A673 (cell line): ENCODE measurements at regions not wholly inside any gene's neighbourhood (a gene's known extent, or its start where the extent isn't known, plus 50 kb on each side); places are given as distances from the start of the nearest gene placed in this dataset.
"Not testable (repeated sequence)": the region's sequence is repeated elsewhere in the genome, so short reads cannot be mapped to it uniquely, and the experiment has no call there.

Experiments
- BruUV-seq: library from RNA; stranded (reverse); fragments of 400-500 nt; replicated peaks from 2 replicates; lab custom pipeline; 2021; lab: Mats Ljungman, UMichigan
- CTCF ChIA-PET: fragments of 300-600 bp; sonication (Branson Sonifier 250); formaldehyde crosslinking; loops from one replicate; lab custom pipeline; 2022; ENCODE audit warnings: antibody characterized with exemption; lab: Charles Lee
- POLR2A ChIA-PET: fragments of 300-600 bp; sonication (Branson Sonifier 250); formaldehyde crosslinking; loops from one replicate; lab custom pipeline; 2022; ENCODE audit warnings: antibody characterized with exemption; ENCODE audit not compliant: low non-redundant PET; lab: Charles Lee
- DNase-seq: peaks from one replicate; pipeline ENCODE4 v3.0.0-alpha.2; 2015; ENCODE audit warnings: low spot score
- H3K27ac ChIP-seq: fragments of 200-600 bp; sonication (generic); 2 replicates; pipeline ENCODE4 v1.5.1; 2016; ENCODE audit warnings: mixed run types, low read depth, mild to moderate bottlenecking, mixed read lengths, antibody characterized with exemption, low read length; ENCODE audit not compliant: poor library complexity, severe bottlenecking
- H3K27me3 ChIP-seq: fragments of 200-600 bp; sonication (generic); replicated peaks from 2 replicates; pipeline ENCODE4 v1.6.1; 2017; ENCODE audit warnings: mixed run types, low read depth, mild to moderate bottlenecking, mixed read lengths, antibody characterized with exemption, low read length; ENCODE audit not compliant: insufficient read depth, poor library complexity
- H3K36me3 ChIP-seq: fragments of 200-600 bp; sonication (generic); 2 replicates; pipeline ENCODE4 v1.6.1; 2016; ENCODE audit warnings: mixed run types, mild to moderate bottlenecking, mixed read lengths, antibody characterized with exemption, low read length; ENCODE audit not compliant: insufficient read depth, poor library complexity, severe bottlenecking
- H3K4me1 ChIP-seq: fragments of 200-600 bp; sonication (generic); 2 replicates; pipeline ENCODE4 v1.6.1; 2017; ENCODE audit warnings: mixed run types, mild to moderate bottlenecking, mixed read lengths, antibody characterized with exemption, low read length; ENCODE audit not compliant: insufficient read depth, poor library complexity, severe bottlenecking
- H3K4me3 ChIP-seq: fragments of 200-600 bp; sonication (generic); 2 replicates; pipeline ENCODE4 v1.5.1; 2016; ENCODE audit warnings: low read depth, mixed run types, mild to moderate bottlenecking, mixed read lengths, low read length; ENCODE audit not compliant: poor library complexity, severe bottlenecking
- H3K9me3 ChIP-seq: fragments of 200-600 bp; sonication (generic); 2 replicates; pipeline ENCODE4 v1.6.1; 2016; ENCODE audit warnings: mixed run types, low read depth, mild to moderate bottlenecking, mixed read lengths, antibody characterized with exemption, low read length; ENCODE audit not compliant: poor library complexity, severe bottlenecking
- CTCF ChIP-seq: fragments of 300-800, 200-600 bp; sonication (generic); conservative IDR thresholded peaks from 2 replicates; pipeline ENCODE4 v1.5.1; 2017; ENCODE audit warnings: low read depth, mild to moderate bottlenecking, antibody characterized with exemption, low read length, moderate library complexity, mixed read lengths
- EZH2 ChIP-seq: fragments of 200-600 bp; sonication (generic); IDR thresholded peaks from 2 replicates; pipeline ENCODE4 v1.6.1; 2017; ENCODE audit warnings: borderline replicate concordance, low read depth, mild to moderate bottlenecking, mixed read lengths, antibody characterized with exemption, low read length; ENCODE audit not compliant: poor library complexity, severe bottlenecking
- intact Hi-C: fragments of 100-400 bp; cut with micrococcal nuclease; formaldehyde crosslinking; loops from one replicate; pipeline ENCODE4 v1.10.0; 2022; ENCODE audit not compliant: unreplicated experiment

GRCh38 chr2:210862283-210863065 lies 306.1 kb downstream of the CPS1 start:
- CTCF ChIA-PET: interaction anchor here (0.6 kb wide), 1 partner anchor 360 kb away, joined by 3 read pairs; no protein-coding TSS in a partner anchor

GRCh38 chr2:210863283-210863682 lies 306.9 kb downstream of the CPS1 start:
- Histone ChIP-seq H3K27me3 (no peaks in the 10 kb centered on the region), H3K9me3 (no peaks in the 10 kb centered on the region), H3K36me3 (no peaks in the 10 kb centered on the region), H3K4me3 (no peak overlapping the region), H3K27ac (no peak overlapping the region), H3K4me1 (no peaks in the 10 kb centered on the region)
- BruUV-seq: no TSS peak
- intact Hi-C loops: loop anchor here (5.0 kb wide), 1 partner anchor 454 kb away; no protein-coding TSS in a partner anchor
- POLR2A ChIA-PET: no interaction called here
- CTCF ChIA-PET: no interaction called here
- DNase-seq: no peak
- TF ChIP-seq CTCF: no peak
- no peak for TF ChIP-seq EZH2

More at GRCh38 chr2:210862283-210863065, 306.1 kb downstream of the CPS1 start:
- intact Hi-C loops: loop anchor here (5.0 kb wide), 1 partner anchor 455 kb away; no protein-coding TSS in a partner anchor
- TF ChIP-seq EZH2 (no peak), CTCF (no peak)
- Histone ChIP-seq H3K4me3 (no peak overlapping the region), H3K4me1 (no peaks in the 10 kb centered on the region), H3K36me3 (no peaks in the 10 kb centered on the region), H3K27me3 (no peaks in the 10 kb centered on the region), H3K27ac (no peak overlapping the region), H3K9me3 (no peaks in the 10 kb centered on the region)
- POLR2A ChIA-PET: no interaction called here
- BruUV-seq: no TSS peak
- peak; percentile 48 for DNase-seq

GRCh38 chr2:210871566-210871965 lies 315.2 kb downstream of the CPS1 start:
- intact Hi-C loops, H3K9me3 ChIP-seq, DNase-seq, H3K4me1 ChIP-seq, BruUV-seq, POLR2A ChIA-PET, H3K4me3 ChIP-seq, H3K36me3 ChIP-seq, H3K27ac ChIP-seq, CTCF ChIA-PET, H3K27me3 ChIP-seq: not testable (repeated sequence)

- no peak overlapping the region for H3K4me3 ChIP-seq
- BruUV-seq: no TSS peak
- H3K27ac ChIP-seq: no peak overlapping the region
- POLR2A ChIA-PET: no interaction called here
- DNase-seq: no peak
- intact Hi-C loops: no loop called here
- H3K9me3 ChIP-seq: no peaks in the 10 kb centered on the region
- CTCF ChIA-PET: no interaction called here
- H3K4me1 ChIP-seq: no peaks in the 10 kb centered on the region
- TF ChIP-seq EZH2: no peak
- TF ChIP-seq CTCF: no peak
- H3K27me3 ChIP-seq: no peaks in the 10 kb centered on the region
- H3K36me3 ChIP-seq: no peaks in the 10 kb centered on the region
Measured at GRCh38 chr2:210873631-210874030, 317.2 kb downstream of the CPS1 start.
